GM12878 (cell line): ENCODE measurements at regions not wholly inside any gene's neighbourhood (a gene's known extent, or its start where the extent isn't known, plus 50 kb on each side); places are given as distances from the start of the nearest gene placed in this dataset.

Experiments
- ATAC-seq: fragments of 200-7000 bp; cut with Tn5 transposase; 3 replicates; pipeline ENCODE4 v1.9.1; 2020; ENCODE audit warnings: mild to moderate bottlenecking, moderate library complexity
- BruUV-seq: library from RNA; stranded (reverse); fragments of 400-500 nt; replicated peaks from 2 replicates; lab custom pipeline; 2021; lab: Mats Ljungman, UMichigan
- CTCF ChIA-PET: fragments of 300-600 bp; sonication (Branson Sonifier 250); formaldehyde crosslinking; extraction: SDS; loops from one replicate; lab custom pipeline; 2021; ENCODE audit warnings: inconsistent platforms; lab: Yijun Ruan, JAX
- POLR2A ChIA-PET: fragments of 350-600 bp; formaldehyde crosslinking; extraction: SDS; loops from one replicate; lab custom pipeline; 2021; ENCODE audit warnings: inconsistent platforms; lab: Charles Lee
- RAD21 ChIA-PET: fragments of 300-600 bp; sonication (Branson Sonifier 250); formaldehyde crosslinking; loops from one replicate; lab custom pipeline; 2023; ENCODE audit warnings: antibody characterized with exemption; ENCODE audit not compliant: unreplicated experiment; lab: Charles Lee
- SMC1A ChIA-PET: fragments of 300-600 bp; sonication (Branson Sonifier 250); formaldehyde crosslinking; loops from one replicate; lab custom pipeline; 2023; ENCODE audit not compliant: unreplicated experiment, uncharacterized antibody; lab: Charles Lee
- DNase-seq: peaks from one replicate; pipeline ENCODE4 v3.0.0-alpha.2; 2011; ENCODE audit warnings: low read depth, low spot score
- FAIRE-seq: peaks from 3 replicates; lab custom pipeline; 2011; peaks lifted over from hg19 to GRCh38; lab: Jason Lieb, UNC
- H2AFZ ChIP-seq: 2 replicates; pipeline ENCODE4 v1.6.0; 2011; ENCODE audit warnings: low read depth, low read length, control low read depth; ENCODE audit not compliant: control insufficient read depth
- H3K27ac ChIP-seq: 2 replicates; pipeline ENCODE4 v1.5.1; 2011; ENCODE audit warnings: control low read depth; ENCODE audit not compliant: control insufficient read depth, insufficient read depth
- H3K27me3 ChIP-seq, 2 experiments: replicated peaks in 1 of 2; 2 replicates each; pipeline versions ENCODE4 v1.6.0 to v1.6.1; 2011; ENCODE audit warnings: low read length in 1 of 2; ENCODE audit not compliant: control insufficient read depth in 2 of 2, insufficient read depth in 2 of 2
- H3K36me3 ChIP-seq, 2 experiments: 2 replicates each; pipeline ENCODE4 v1.5.1; 2011; ENCODE audit warnings: low read length in 1 of 2; ENCODE audit not compliant: control insufficient read depth in 2 of 2, insufficient read depth in 2 of 2
- H3K4me1 ChIP-seq: 2 replicates; pipeline ENCODE4 v1.6.1; 2011; ENCODE audit warnings: mild to moderate bottlenecking, low read length, moderate library complexity, mixed read lengths; ENCODE audit not compliant: control insufficient read depth, insufficient read depth
- H3K4me2 ChIP-seq: 2 replicates; pipeline ENCODE4 v1.6.0; 2011; ENCODE audit warnings: control low read depth; ENCODE audit not compliant: control insufficient read depth, insufficient read depth
- H3K4me3 ChIP-seq: fragments of 200-600 bp; sonication (generic); 2 replicates; pipeline ENCODE4 v1.5.1; 2016
- H3K79me2 ChIP-seq: 2 replicates; pipeline ENCODE4 v1.6.0; 2011; ENCODE audit warnings: low read length; ENCODE audit not compliant: control insufficient read depth, insufficient read depth
- H3K9ac ChIP-seq: 2 replicates; pipeline ENCODE4 v1.8.0; 2011; ENCODE audit warnings: low read length, control low read depth, mixed read lengths; ENCODE audit not compliant: control insufficient read depth, insufficient read depth
- H3K9me3 ChIP-seq: replicated peaks from 3 replicates; pipeline ENCODE4 v1.5.1; 2011; ENCODE audit warnings: mild to moderate bottlenecking, low read length; ENCODE audit not compliant: control insufficient read depth, insufficient read depth
- H4K20me1 ChIP-seq: 2 replicates; pipeline ENCODE4 v1.6.0; 2011; ENCODE audit not compliant: control insufficient read depth, insufficient read depth
- BCL11A ChIP-seq: IDR thresholded peaks from 2 replicates; pipeline ENCODE4 v1.6.1; 2011; ENCODE audit warnings: low read depth, low read length
- EP300 ChIP-seq, 2 experiments: fragments of 150-350 bp in 1 of 2; IDR thresholded peaks; 2 replicates each; pipeline ENCODE4 v1.6.1; 2011 to 2012; ENCODE audit warnings: low read depth in 2 of 2, low read length in 2 of 2, borderline replicate concordance in 1 of 2, improper control_type of control experiment in 1 of 2, inconsistent platforms in 1 of 2; ENCODE audit not compliant: control insufficient read depth in 1 of 2
- FOXM1 ChIP-seq: IDR thresholded peaks from 2 replicates; pipeline ENCODE4 v1.6.1; 2012; ENCODE audit warnings: low read depth, mild to moderate bottlenecking, inconsistent platforms, low read length, moderate library complexity
- KLF5 ChIP-seq: fragments of 450-650 bp; IDR thresholded peaks from 2 replicates; pipeline ENCODE4 v1.6.1; 2014; ENCODE audit warnings: mild to moderate bottlenecking; ENCODE audit not compliant: partially characterized antibody
- MYC ChIP-seq: IDR thresholded peaks from 2 replicates; pipeline ENCODE4 v1.6.1; 2011; ENCODE audit warnings: mild to moderate bottlenecking, low read length, moderate library complexity, inconsistent platforms; ENCODE audit not compliant: insufficient read depth, insufficient replicate concordance, insufficient read length, severe bottlenecking
- POLR2AphosphoS2 ChIP-seq: IDR thresholded peaks from 2 replicates; pipeline ENCODE4 v1.6.1; 2011; ENCODE audit warnings: low read depth, mild to moderate bottlenecking, low read length, improper control_type of control experiment, moderate library complexity
- RB1 ChIP-seq: fragments of 450-650 bp; formaldehyde crosslinking; IDR thresholded peaks from 2 replicates; pipeline ENCODE4 v1.6.1; 2017; ENCODE audit warnings: mild to moderate bottlenecking, borderline replicate concordance
- SMAD5 ChIP-seq: IDR thresholded peaks from 2 replicates; pipeline ENCODE4 v1.6.1; 2016; ENCODE audit warnings: antibody characterized with exemption, low read depth
- STAT3 ChIP-seq: IDR thresholded peaks from 2 replicates; pipeline ENCODE4 v1.6.1; 2011; ENCODE audit warnings: low read depth, low read length, improper control_type of control experiment
- ZBTB33 ChIP-seq: fragments of 450-650 bp; IDR thresholded peaks from 2 replicates; pipeline ENCODE4 v1.6.1; 2017; ENCODE audit warnings: mild to moderate bottlenecking
- WGBS: methylation state at CpG from one replicate; pipeline ENCODE4 v1.1.6; 2016; ENCODE audit warnings: low lambda C conversion rate; ENCODE audit not compliant: insufficient replicate concordance, insufficient coverage; ENCODE audit errors: missing lambda C conversion rate; 5-methylcytosine and 5-hydroxymethylcytosine counted together
- in situ Hi-C: fragments of 300-500 bp; cut with MboI; formaldehyde crosslinking; loops from 9 replicates; pipeline ENCODE4 v1.14.3; 2018; ENCODE audit warnings: mixed read lengths
- intact Hi-C: fragments of 100-400 bp; cut with micrococcal nuclease; formaldehyde crosslinking; loops from one replicate; pipeline ENCODE4 v1.14.2; 2022; ENCODE audit not compliant: unreplicated experiment
- TF ChIP-seq, protein P1 (sequence below): fragments of 450-650 bp; IDR thresholded peaks from 2 replicates; pipeline ENCODE4 v1.6.1; 2017; ENCODE audit warnings: mild to moderate bottlenecking, moderate library complexity

DNA sequence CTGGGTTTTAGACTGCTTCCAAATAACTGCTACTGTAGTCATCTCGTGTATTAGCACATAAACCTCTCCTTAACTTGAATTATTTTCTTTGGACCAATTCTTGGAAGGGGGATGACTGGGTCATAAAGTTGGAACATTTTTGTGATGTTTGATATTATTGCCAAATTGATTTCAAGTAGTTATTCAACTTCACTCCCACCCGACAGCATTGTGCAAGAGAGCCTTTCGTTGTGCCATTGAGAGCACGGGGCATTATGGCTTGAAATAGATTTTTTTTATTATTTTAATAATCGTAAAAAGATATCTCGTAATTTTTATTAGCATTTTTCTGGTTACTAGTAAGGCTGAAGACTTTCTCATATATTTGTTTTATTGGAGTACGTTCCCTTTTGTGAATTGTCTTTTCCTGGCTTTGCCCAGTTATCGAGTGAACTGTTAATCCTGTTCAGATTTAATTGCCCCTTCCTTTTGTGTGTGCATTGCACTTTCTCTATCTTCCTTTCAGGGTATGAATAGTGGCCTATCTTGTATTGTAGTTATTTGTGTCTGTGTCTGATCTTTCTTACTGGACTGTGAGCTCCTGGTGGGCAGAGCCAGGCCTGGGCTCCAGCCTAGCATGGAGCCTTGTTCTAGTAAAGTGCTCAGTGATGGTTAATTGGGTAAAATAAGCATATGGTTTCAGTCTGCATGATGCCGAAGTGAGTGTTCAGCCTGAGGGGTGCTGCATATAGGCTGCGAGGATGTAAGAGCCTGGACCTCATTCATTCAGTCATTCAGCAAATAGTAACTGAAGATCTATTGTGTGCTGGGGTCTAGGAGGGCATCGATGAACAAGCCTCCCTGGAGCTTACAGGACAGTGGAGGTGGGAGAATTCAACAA is 93.5 kb upstream of the SHB start:
- in situ Hi-C loops (loop anchor here (5.0 kb wide), 1 partner anchor 250 kb away; no protein-coding TSS in a partner anchor), intact Hi-C loops (no loop called here)
- Histone ChIP-seq H3K27ac (no peak overlapping the region), H4K20me1 (no peaks in the 10 kb centered on the region), H3K36me3 (no peaks in the 10 kb centered on the region), H2AFZ (no peak overlapping the region), H3K27me3 (no peaks in the 10 kb centered on the region), H3K9ac (no peak overlapping the region), H3K79me2 (no peaks in the 10 kb centered on the region), H3K4me3 (no peak overlapping the region), H3K9me3 (no peaks in the 10 kb centered on the region; the same call in 2 of the 3 replicates), H3K4me1 (no peaks in the 10 kb centered on the region; the same call in 1 of the 2 replicates), H3K4me2 (no peak overlapping the region)
- ChIA-PET SMC1A (interaction anchor here (0.5 to 10.0 kb wide), 15 partner anchors 8 to 164 kb away, joined by 3 to 169 read pairs (median 6); no protein-coding TSS in a partner anchor), POLR2A (interaction anchor here (0.6 kb wide), 1 partner anchor 82 kb away, joined by 3 read pairs; no protein-coding TSS in a partner anchor), RAD21 (interaction anchor here (0.8 to 8.4 kb wide), 10 partner anchors 10 to 198 kb away, joined by 3 to 162 read pairs (median 4); no protein-coding TSS in a partner anchor), CTCF (interaction anchor here (0.6 to 9.2 kb wide), 12 partner anchors 9 to 249 kb away, joined by 3 to 243 read pairs (median 13); no protein-coding TSS in a partner anchor)
- no peak for FAIRE-seq
- BruUV-seq, result no TSS peak
- ATAC-seq, result no peak
- DNase-seq, result no peak
- WGBS, result 19% methylated on average over 11 of the region's 11 CpGs
- TF ChIP-seq STAT3 (no peak), POLR2AphosphoS2 (no peak), EP300 (IDR thresholded peaks at IDR 0.05; ENCODE audit: borderline replicate concordance in 1 of 2, control insufficient read depth in 1 of 2, low read depth in 2 of 2, low read length in 2 of 2) (no peak), KLF5 (no peak), RB1 (no peak), BCL11A (no peak), MYC (no peak), FOXM1 (no peak), ZBTB33 (no peak), SMAD5 (no peak)
- TF ChIP-seq, protein P1, sequence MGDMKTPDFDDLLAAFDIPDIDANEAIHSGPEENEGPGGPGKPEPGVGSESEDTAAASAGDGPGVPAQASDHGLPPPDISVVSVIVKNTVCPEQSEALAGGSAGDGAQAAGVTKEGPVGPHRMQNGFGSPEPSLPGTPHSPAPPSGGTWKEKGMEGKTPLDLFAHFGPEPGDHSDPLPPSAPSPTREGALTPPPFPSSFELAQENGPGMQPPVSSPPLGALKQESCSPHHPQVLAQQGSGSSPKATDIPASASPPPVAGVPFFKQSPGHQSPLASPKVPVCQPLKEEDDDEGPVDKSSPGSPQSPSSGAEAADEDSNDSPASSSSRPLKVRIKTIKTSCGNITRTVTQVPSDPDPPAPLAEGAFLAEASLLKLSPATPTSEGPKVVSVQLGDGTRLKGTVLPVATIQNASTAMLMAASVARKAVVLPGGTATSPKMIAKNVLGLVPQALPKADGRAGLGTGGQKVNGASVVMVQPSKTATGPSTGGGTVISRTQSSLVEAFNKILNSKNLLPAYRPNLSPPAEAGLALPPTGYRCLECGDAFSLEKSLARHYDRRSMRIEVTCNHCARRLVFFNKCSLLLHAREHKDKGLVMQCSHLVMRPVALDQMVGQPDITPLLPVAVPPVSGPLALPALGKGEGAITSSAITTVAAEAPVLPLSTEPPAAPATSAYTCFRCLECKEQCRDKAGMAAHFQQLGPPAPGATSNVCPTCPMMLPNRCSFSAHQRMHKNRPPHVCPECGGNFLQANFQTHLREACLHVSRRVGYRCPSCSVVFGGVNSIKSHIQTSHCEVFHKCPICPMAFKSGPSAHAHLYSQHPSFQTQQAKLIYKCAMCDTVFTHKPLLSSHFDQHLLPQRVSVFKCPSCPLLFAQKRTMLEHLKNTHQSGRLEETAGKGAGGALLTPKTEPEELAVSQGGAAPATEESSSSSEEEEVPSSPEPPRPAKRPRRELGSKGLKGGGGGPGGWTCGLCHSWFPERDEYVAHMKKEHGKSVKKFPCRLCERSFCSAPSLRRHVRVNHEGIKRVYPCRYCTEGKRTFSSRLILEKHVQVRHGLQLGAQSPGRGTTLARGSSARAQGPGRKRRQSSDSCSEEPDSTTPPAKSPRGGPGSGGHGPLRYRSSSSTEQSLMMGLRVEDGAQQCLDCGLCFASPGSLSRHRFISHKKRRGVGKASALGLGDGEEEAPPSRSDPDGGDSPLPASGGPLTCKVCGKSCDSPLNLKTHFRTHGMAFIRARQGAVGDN, result no peak
